IMR-90 (cell line): ENCODE measurements at regions not wholly inside any gene's neighbourhood (a gene's known extent, or its start where the extent isn't known, plus 50 kb on each side); places are given as distances from the start of the nearest gene placed in this dataset.

ENCODE experiments used
- ATAC-seq: fragments of 200-7000 bp; cut with Tn5 transposase; 2 replicates; pipeline ENCODE4 v1.9.1; 2020; ENCODE audit warnings: low read depth, mild to moderate bottlenecking, moderate library complexity
- BruUV-seq: library from RNA; stranded (reverse); fragments of 400-500 nt; replicated peaks from 2 replicates; lab custom pipeline; 2021; lab: Mats Ljungman, UMichigan
- CTCF ChIA-PET: fragments of 300-600 bp; formaldehyde crosslinking; extraction: SDS; loops from one replicate; lab custom pipeline; 2021; ENCODE audit warnings: antibody characterized with exemption; lab: Yijun Ruan, JAX
- POLR2A ChIA-PET: fragments of 300-600 bp; sonication (Branson Sonifier 250); formaldehyde crosslinking; loops from one replicate; lab custom pipeline; 2022; ENCODE audit warnings: antibody characterized with exemption; ENCODE audit not compliant: unreplicated experiment; lab: Charles Lee
- DNase-seq: peaks from one replicate; pipeline ENCODE4 v3.0.0; 2013
- H2AFZ ChIP-seq: replicated peaks from 2 replicates; pipeline ENCODE3; 2013; ENCODE audit warnings: low read length, mild to moderate bottlenecking; ENCODE audit not compliant: poor library complexity
- H2AK5ac ChIP-seq: 2 replicates; pipeline ENCODE4 v1.6.1; 2013; ENCODE audit warnings: low read depth, low read length, inconsistent platforms
- H2AK9ac ChIP-seq: replicated peaks from 2 replicates; pipeline ENCODE3; 2013; ENCODE audit warnings: mild to moderate bottlenecking, low read depth, low read length, moderate library complexity; ENCODE audit not compliant: poor library complexity
- H2BK120ac ChIP-seq: 2 replicates; pipeline ENCODE4 v1.6.1; 2013; ENCODE audit warnings: low read depth, low read length, inconsistent platforms
- H2BK15ac ChIP-seq: 3 replicates; pipeline ENCODE4 v1.6.1; 2013; ENCODE audit warnings: low read depth, low read length, inconsistent platforms
- H2BK20ac ChIP-seq: 2 replicates; pipeline ENCODE4 v1.6.1; 2013; ENCODE audit warnings: low read depth, mild to moderate bottlenecking, inconsistent platforms, low read length, moderate library complexity
- H2BK5ac ChIP-seq: 2 replicates; pipeline ENCODE4 v1.6.1; 2013; ENCODE audit warnings: mild to moderate bottlenecking, low read depth, low read length, inconsistent platforms; ENCODE audit not compliant: poor library complexity, severe bottlenecking
- H3K14ac ChIP-seq: replicated peaks from 2 replicates; pipeline ENCODE4 v1.6.1; 2013; ENCODE audit warnings: low read depth, low read length, inconsistent platforms
- H3K18ac ChIP-seq: 2 replicates; pipeline ENCODE4 v1.6.1; 2013; ENCODE audit warnings: low read depth, low read length, control low read depth
- H3K23ac ChIP-seq: 2 replicates; pipeline ENCODE4 v1.6.1; 2013; ENCODE audit warnings: low read depth, low read length, inconsistent platforms
- H3K27ac ChIP-seq: 2 replicates; pipeline ENCODE4 v1.5.1; 2013; ENCODE audit warnings: mild to moderate bottlenecking, control low read depth, low read length; ENCODE audit not compliant: insufficient read depth
- H3K27me3 ChIP-seq: 2 replicates; pipeline ENCODE4 v1.6.1; 2013; ENCODE audit warnings: low read length; ENCODE audit not compliant: control insufficient read depth, insufficient read depth
- H3K36me3 ChIP-seq: 2 replicates; pipeline ENCODE4 v1.6.1; 2013; ENCODE audit warnings: low read length, mixed read lengths; ENCODE audit not compliant: control insufficient read depth, insufficient read depth
- H3K4ac ChIP-seq: 2 replicates; pipeline ENCODE4 v1.6.1; 2013; ENCODE audit warnings: low read depth, low read length, inconsistent platforms
- H3K4me1 ChIP-seq: 2 replicates; pipeline ENCODE4 v1.6.1; 2013; ENCODE audit warnings: low read length, mixed read lengths; ENCODE audit not compliant: control insufficient read depth, insufficient read depth
- H3K4me2 ChIP-seq: 2 replicates; pipeline ENCODE4 v1.6.1; 2013; ENCODE audit warnings: low read depth, mild to moderate bottlenecking, control low read depth, low read length, moderate library complexity
- H3K4me3 ChIP-seq: 2 replicates; pipeline ENCODE4 v1.5.1; 2013; ENCODE audit warnings: low read depth, mild to moderate bottlenecking, control low read depth, low read length, moderate library complexity; ENCODE audit not compliant: insufficient read depth
- H3K56ac ChIP-seq: 2 replicates; pipeline ENCODE4 v1.6.1; 2013; ENCODE audit warnings: low read length, inconsistent platforms; ENCODE audit not compliant: insufficient read depth; ENCODE audit errors: extremely low read depth
- H3K79me1 ChIP-seq, 2 experiments: 2 replicates each; pipeline ENCODE4 v1.6.1; 2013; ENCODE audit warnings: low read length in 2 of 2, inconsistent platforms in 1 of 2, low read depth in 1 of 2
- H3K9ac ChIP-seq: 2 replicates; pipeline ENCODE4 v1.6.1; 2013; ENCODE audit warnings: low read depth, low read length, control low read depth
- H3K9me1 ChIP-seq: 2 replicates; pipeline ENCODE4 v1.6.1; 2013; ENCODE audit warnings: low read length, inconsistent platforms; ENCODE audit not compliant: insufficient read depth
- H3K9me3 ChIP-seq: 2 replicates; pipeline ENCODE4 v1.6.1; 2013; ENCODE audit warnings: low read length; ENCODE audit not compliant: control insufficient read depth, insufficient read depth
- H4K20me1 ChIP-seq: 2 replicates; pipeline ENCODE4 v1.6.1; 2013; ENCODE audit warnings: low read length, inconsistent platforms; ENCODE audit not compliant: insufficient read depth
- H4K5ac ChIP-seq: 2 replicates; pipeline ENCODE4 v1.6.1; 2013; ENCODE audit warnings: mild to moderate bottlenecking, low read depth, low read length, control low read depth
- H4K8ac ChIP-seq, 2 experiments: 2 replicates each; pipeline ENCODE4 v1.6.1; 2013; ENCODE audit warnings: low read depth in 2 of 2, low read length in 2 of 2, control low read depth in 1 of 2, inconsistent platforms in 1 of 2
- H4K91ac ChIP-seq: 2 replicates; pipeline ENCODE4 v1.6.1; 2013; ENCODE audit warnings: low read depth, low read length, inconsistent platforms; ENCODE audit not compliant: insufficient read depth
- BHLHE40 ChIP-seq: fragments of 150-350 bp; IDR thresholded peaks from 2 replicates; pipeline ENCODE4 v1.6.1; 2016; ENCODE audit warnings: mild to moderate bottlenecking, low read depth, low read length
- RCOR1 ChIP-seq: IDR thresholded peaks from 2 replicates; pipeline ENCODE4 v1.6.1; 2012; ENCODE audit warnings: mild to moderate bottlenecking, low read length, improper control_type of control experiment; ENCODE audit not compliant: insufficient replicate concordance
- WGBS, 2 experiments: methylation state at CpG; one replicate each; pipeline versions ENCODE4 v1.1.5 to v1.1.7; 2013; ENCODE audit warnings: missing lambda C conversion rate in 2 of 2; ENCODE audit not compliant: insufficient read length in 1 of 2; ENCODE audit errors: extremely low coverage in 2 of 2; 5-methylcytosine and 5-hydroxymethylcytosine counted together
- dilution Hi-C: fragments of 300-500 bp; cut with HindIII; formaldehyde crosslinking; loops from one replicate; pipeline ENCODE4 v1.14.3; 2018; ENCODE audit warnings: low sequenced_read_pairs; ENCODE audit not compliant: unreplicated experiment
- in situ Hi-C: fragments of 300-500 bp; cut with MboI; formaldehyde crosslinking; loops from 3 replicates; pipeline ENCODE4 v1.14.3; 2019; ENCODE audit warnings: low sequenced_read_pairs, inconsistent platforms, mixed read lengths
- intact Hi-C: fragments of 100-400 bp; cut with micrococcal nuclease; formaldehyde crosslinking; loops from 2 replicates; pipeline ENCODE4 v1.10.0; 2022

DNA sequence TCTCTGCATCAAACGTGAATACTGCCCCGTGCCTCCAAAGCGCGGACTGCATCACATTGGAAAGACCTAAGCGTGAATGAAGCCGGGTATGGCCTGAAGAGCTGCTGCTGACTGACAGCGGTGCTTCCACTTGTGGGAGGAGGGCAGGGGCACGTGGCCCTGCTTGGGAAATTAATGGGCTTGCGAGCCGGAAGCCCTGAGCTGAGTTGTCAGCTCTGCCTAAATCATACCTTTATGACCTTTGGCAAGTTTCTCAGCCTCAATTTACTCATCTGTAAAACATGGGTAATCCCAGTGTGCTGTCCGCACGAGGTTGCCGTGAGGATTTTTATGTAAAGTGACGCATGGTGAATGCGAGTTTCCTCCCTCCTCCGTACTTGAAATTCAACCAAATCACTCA is 67.0 kb upstream of the FOXQ1 start:
- H3K9me3 ChIP-seq: no peaks in the 10 kb centered on the region
- H4K20me1 ChIP-seq: no peaks in the 10 kb centered on the region
- CTCF ChIA-PET: no interaction called here
- H3K14ac ChIP-seq: no peak overlapping the region
- no peak overlapping the region for H4K5ac ChIP-seq
- in situ Hi-C loops: no loop called here
- no peak overlapping the region for H4K91ac ChIP-seq
- no peak overlapping the region for H2AFZ ChIP-seq
- no peaks in the 10 kb centered on the region for H3K79me1 ChIP-seq
- no peak overlapping the region for H2BK5ac ChIP-seq
- H2AK5ac ChIP-seq: no peak overlapping the region
- no peak overlapping the region for H3K27ac ChIP-seq
- H2BK120ac ChIP-seq: no peak overlapping the region
- ATAC-seq: no peak
- no peak overlapping the region for H3K4me2 ChIP-seq
- POLR2A ChIA-PET: no interaction called here
- no peak overlapping the region for H3K9ac ChIP-seq
- no peaks in the 10 kb centered on the region; the same call in 1 of the 2 replicates for H3K27me3 ChIP-seq
- H3K56ac ChIP-seq: no peak overlapping the region
- H4K8ac ChIP-seq: no peak overlapping the region
- DNase-seq: no peak
- no peak overlapping the region for H3K23ac ChIP-seq
- peaks cover 7% of the 10 kb centered on the region; the same call in 1 of the 2 replicates for H3K4me1 ChIP-seq
- H3K4ac ChIP-seq: no peak overlapping the region
- no peak overlapping the region for H2AK9ac ChIP-seq
- no peak overlapping the region for H2BK20ac ChIP-seq
- peaks cover 12% of the 10 kb centered on the region for H3K9me1 ChIP-seq
- H3K36me3 ChIP-seq: no peaks in the 10 kb centered on the region
- no peak overlapping the region for H3K18ac ChIP-seq
- WGBS, 2 experiments: no CpG with 5 or more reads among the region's 16 CpGs
- no peak overlapping the region for H3K4me3 ChIP-seq
- dilution Hi-C loops: no loop called here
- H2BK15ac ChIP-seq: no peak overlapping the region
- no peak for TF ChIP-seq RCOR1
- TF ChIP-seq BHLHE40: no peak
- intact Hi-C loops: no loop called here
- BruUV-seq: no TSS peak
